ENCODE measurements at regions not wholly inside any gene's neighbourhood (a gene's known extent, or its start where the extent isn't known, plus 50 kb on each side); places are given as distances from the start of the nearest gene placed in this dataset.

DNA sequence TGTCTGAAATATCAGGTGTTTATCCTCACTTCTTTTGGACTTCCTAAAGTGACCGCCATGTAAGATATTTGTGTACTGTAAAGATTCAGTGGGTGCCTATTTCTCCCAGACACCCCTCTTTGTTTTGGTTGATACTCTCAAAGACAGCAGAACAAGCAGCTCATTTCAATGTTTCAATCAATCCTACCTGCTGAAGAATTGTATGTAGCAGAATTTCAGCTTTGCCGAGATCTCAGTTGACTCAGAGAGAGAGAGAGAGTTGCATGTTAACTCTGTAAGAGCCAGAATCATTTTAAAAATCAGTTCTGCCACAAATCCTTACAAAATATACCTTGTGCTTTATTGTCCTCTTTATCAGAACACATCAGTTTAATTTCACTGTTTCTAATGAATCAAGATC, 987.3 kb downstream of the ADGRL2 start:
- Histone ChIP-seq H2BK15ac (ENCODE audit: low read depth, low read length) (no peak overlapping the region), H2BK5ac (ENCODE audit: low read depth, low read length, poor library complexity, severe bottlenecking) (no peak overlapping the region), H3K9me3 (ENCODE audit: control insufficient read depth, insufficient read depth, low read length) (peaks cover 6% of the 10 kb centered on the region; the same call in 1 of the 2 replicates), H3K56ac (ENCODE audit: extremely low read depth, insufficient read depth, low read length) (no peak overlapping the region), H3K14ac (replicated peaks; ENCODE audit: low read depth, low read length) (no peak overlapping the region), H3K18ac (ENCODE audit: low read depth, low read length) (no peak overlapping the region), H3K4me3 (ENCODE audit: insufficient read depth, low read depth, low read length) (no peak overlapping the region), H3K27ac (ENCODE audit: insufficient read depth, low read length) (no peak overlapping the region), H3K23ac (ENCODE audit: low read depth, low read length) (no peak overlapping the region), H2BK120ac (ENCODE audit: low read depth, low read length) (no peak overlapping the region), H2AK9ac (replicated peaks; ENCODE audit: low read depth, low read length, poor library complexity) (no peak overlapping the region), H3K27me3 (ENCODE audit: control insufficient read depth, insufficient read depth, low read length) (no peaks in the 10 kb centered on the region), H4K8ac (ENCODE audit: low read depth in 2 of 2, low read length in 2 of 2) (no peak overlapping the region), H3K9me1 (ENCODE audit: insufficient read depth, low read length) (no peaks in the 10 kb centered on the region), H2AFZ (replicated peaks; ENCODE audit: low read length, poor library complexity) (no peak overlapping the region), H3K36me3 (ENCODE audit: control insufficient read depth, insufficient read depth, low read length) (no peaks in the 10 kb centered on the region), H3K4ac (ENCODE audit: low read depth, low read length) (no peak overlapping the region), H3K4me2 (ENCODE audit: low read depth, low read length) (no peak overlapping the region), H3K79me1 (ENCODE audit: low read depth in 1 of 2, low read length in 2 of 2) (no peaks in the 10 kb centered on the region), H3K9ac (ENCODE audit: low read depth, low read length) (no peak overlapping the region), H4K5ac (ENCODE audit: low read depth, low read length) (no peak overlapping the region), H2BK20ac (ENCODE audit: low read depth, low read length) (no peak overlapping the region), H3K4me1 (ENCODE audit: control insufficient read depth, insufficient read depth, low read length) (no peaks in the 10 kb centered on the region), H4K91ac (ENCODE audit: insufficient read depth, low read depth, low read length) (no peak overlapping the region), H2AK5ac (ENCODE audit: low read depth, low read length) (no peak overlapping the region), H4K20me1 (ENCODE audit: insufficient read depth, low read length) (no peaks in the 10 kb centered on the region)
- DNase-seq = no peak
- ATAC-seq (ENCODE audit: low read depth) = no peak
- ChIA-PET POLR2A (ENCODE audit: unreplicated experiment) (no interaction called here), CTCF (no interaction called here)
- dilution Hi-C loops (cut with HindIII; ENCODE audit: low sequenced_read_pairs, unreplicated experiment) (no loop called here), intact Hi-C loops (cut with micrococcal nuclease) (no loop called here), in situ Hi-C loops (cut with MboI; ENCODE audit: low sequenced_read_pairs) (no loop called here)
- no TSS peak for BruUV-seq (replicated peaks)
- WGBS, 2 experiments (ENCODE audit: extremely low coverage in 2 of 2, insufficient read length in 1 of 2) = no CpG with 5 or more reads among the region's 2 CpGs
- no peak for TF ChIP-seq MAFK (IDR thresholded peaks at IDR 0.05; ENCODE audit: low read depth, low read length)
- TF ChIP-seq, protein P1, sequence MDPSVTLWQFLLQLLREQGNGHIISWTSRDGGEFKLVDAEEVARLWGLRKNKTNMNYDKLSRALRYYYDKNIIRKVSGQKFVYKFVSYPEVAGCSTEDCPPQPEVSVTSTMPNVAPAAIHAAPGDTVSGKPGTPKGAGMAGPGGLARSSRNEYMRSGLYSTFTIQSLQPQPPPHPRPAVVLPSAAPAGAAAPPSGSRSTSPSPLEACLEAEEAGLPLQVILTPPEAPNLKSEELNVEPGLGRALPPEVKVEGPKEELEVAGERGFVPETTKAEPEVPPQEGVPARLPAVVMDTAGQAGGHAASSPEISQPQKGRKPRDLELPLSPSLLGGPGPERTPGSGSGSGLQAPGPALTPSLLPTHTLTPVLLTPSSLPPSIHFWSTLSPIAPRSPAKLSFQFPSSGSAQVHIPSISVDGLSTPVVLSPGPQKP (IDR thresholded peaks at IDR 0.05; ENCODE audit: borderline replicate concordance, low read depth, low read length) = no peak
- TF ChIP-seq CEBPB (IDR thresholded peaks at IDR 0.05; ENCODE audit: low read depth, low read length) = no peak
- no peak for TF ChIP-seq RAD21 (IDR thresholded peaks at IDR 0.05; ENCODE audit: low read length)
- TF ChIP-seq, protein P2, sequence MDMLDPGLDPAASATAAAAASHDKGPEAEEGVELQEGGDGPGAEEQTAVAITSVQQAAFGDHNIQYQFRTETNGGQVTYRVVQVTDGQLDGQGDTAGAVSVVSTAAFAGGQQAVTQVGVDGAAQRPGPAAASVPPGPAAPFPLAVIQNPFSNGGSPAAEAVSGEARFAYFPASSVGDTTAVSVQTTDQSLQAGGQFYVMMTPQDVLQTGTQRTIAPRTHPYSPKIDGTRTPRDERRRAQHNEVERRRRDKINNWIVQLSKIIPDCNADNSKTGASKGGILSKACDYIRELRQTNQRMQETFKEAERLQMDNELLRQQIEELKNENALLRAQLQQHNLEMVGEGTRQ (IDR thresholded peaks at IDR 0.05; ENCODE audit: low read depth, low read length) = no peak
- no peak for TF ChIP-seq FOS (IDR thresholded peaks at IDR 0.05; ENCODE audit: low read depth, low read length)
- no peak for TF ChIP-seq NFE2L2 (IDR thresholded peaks at IDR 0.05; ENCODE audit: low read depth, low read length)
- no peak for TF ChIP-seq CHD1 (IDR thresholded peaks at IDR 0.05; ENCODE audit: low read depth, low read length)
- TF ChIP-seq BHLHE40 (IDR thresholded peaks at IDR 0.05; ENCODE audit: low read depth, low read length) = no peak
